Mesenchymal stem cell (in vitro differentiated cells and primary cell): ENCODE measurements at regions not wholly inside any gene's neighbourhood (a gene's known extent, or its start where the extent isn't known, plus 50 kb on each side); places are given as distances from the start of the nearest gene placed in this dataset.
"Not testable (repeated sequence)": the region's sequence is repeated elsewhere in the genome, so short reads cannot be mapped to it uniquely, and the experiment has no call there.

Experiments
- DNase-seq: peaks from one replicate; pipeline ENCODE4 v3.0.0-alpha.2; 2013
- H2AFZ ChIP-seq: one replicate; pipeline ENCODE4 v1.6.1; 2013; ENCODE audit warnings: low read depth, mild to moderate bottlenecking, control low read depth, inconsistent platforms, low read length, moderate library complexity
- H2AK5ac ChIP-seq: 2 replicates; pipeline ENCODE4 v1.6.1; 2013; ENCODE audit warnings: low read length, moderate library complexity, mild to moderate bottlenecking, inconsistent platforms; ENCODE audit not compliant: severe bottlenecking
- H2BK120ac ChIP-seq: one replicate; pipeline ENCODE4 v1.6.1; 2013; ENCODE audit warnings: low read depth, mild to moderate bottlenecking, inconsistent platforms, low read length, moderate library complexity
- H2BK12ac ChIP-seq, 2 experiments: one replicate each; pipeline ENCODE4 v1.6.1; 2013; ENCODE audit warnings: inconsistent platforms in 2 of 2, low read length in 2 of 2, mild to moderate bottlenecking in 2 of 2, moderate library complexity in 2 of 2, control low read depth in 1 of 2
- H2BK15ac ChIP-seq: one replicate; pipeline ENCODE4 v1.6.1; 2013; ENCODE audit warnings: mild to moderate bottlenecking, low read depth, inconsistent platforms; ENCODE audit not compliant: poor library complexity, severe bottlenecking
- H2BK5ac ChIP-seq: 2 replicates; pipeline ENCODE4 v1.6.1; 2013; ENCODE audit warnings: low read depth, mild to moderate bottlenecking, low read length, control low read depth, inconsistent platforms; ENCODE audit not compliant: poor library complexity, severe bottlenecking
- H3K14ac ChIP-seq, 2 experiments: one replicate each; pipeline ENCODE4 v1.6.1; 2013; ENCODE audit warnings: inconsistent platforms in 2 of 2, low read length in 2 of 2, control low read depth in 1 of 2, mild to moderate bottlenecking in 1 of 2, moderate library complexity in 1 of 2
- H3K18ac ChIP-seq, 2 experiments: one replicate each; pipeline ENCODE4 v1.6.1; 2013; ENCODE audit warnings: inconsistent platforms in 2 of 2, low read length in 2 of 2, control low read depth in 1 of 2, low read depth in 1 of 2, mild to moderate bottlenecking in 1 of 2
- H3K23ac ChIP-seq, 2 experiments: one replicate each; pipeline ENCODE4 v1.6.1; 2013; ENCODE audit warnings: inconsistent platforms in 2 of 2, low read length in 2 of 2, mild to moderate bottlenecking in 2 of 2, moderate library complexity in 2 of 2, control low read depth in 1 of 2
- H3K27ac ChIP-seq: 2 replicates; pipeline ENCODE4 v1.5.1; 2013; ENCODE audit warnings: mild to moderate bottlenecking, moderate library complexity, low read length, control low read depth, inconsistent platforms; ENCODE audit not compliant: poor library complexity, severe bottlenecking
- H3K27me3 ChIP-seq, 2 experiments: 2 replicates each; pipeline versions ENCODE4 v1.6.1 to v1.7.0; 2013; ENCODE audit warnings: low read length in 2 of 2, mild to moderate bottlenecking in 2 of 2, moderate library complexity in 2 of 2, control low read depth in 1 of 2, inconsistent platforms in 1 of 2; ENCODE audit not compliant: control insufficient read depth in 1 of 2, insufficient read depth in 1 of 2
- H3K36me3 ChIP-seq, 2 experiments: 2 replicates each; pipeline versions ENCODE4 v1.6.1 to v1.7.0; 2013; ENCODE audit warnings: low read length in 2 of 2, control low read depth in 1 of 2, inconsistent platforms in 1 of 2, low read depth in 1 of 2, mild to moderate bottlenecking in 1 of 2; ENCODE audit not compliant: insufficient read depth in 2 of 2, control insufficient read depth in 1 of 2
- H3K4ac ChIP-seq, 2 experiments: one replicate each; pipeline ENCODE4 v1.6.1; 2013; ENCODE audit warnings: inconsistent platforms in 2 of 2, low read length in 2 of 2, mild to moderate bottlenecking in 2 of 2, moderate library complexity in 2 of 2, control low read depth in 1 of 2, low read depth in 1 of 2
- H3K4me1 ChIP-seq: 2 replicates; pipeline ENCODE4 v1.6.1; 2013; ENCODE audit warnings: low read depth, low read length, control low read depth; ENCODE audit not compliant: control insufficient read depth, insufficient read depth
- H3K4me2 ChIP-seq: 2 replicates; pipeline ENCODE4 v1.6.1; 2013; ENCODE audit warnings: low read length, mild to moderate bottlenecking, inconsistent platforms; ENCODE audit not compliant: poor library complexity, severe bottlenecking
- H3K4me3 ChIP-seq, 2 experiments: 2 replicates each; pipeline versions ENCODE4 v1.5.1 to v1.7.0; 2013; ENCODE audit warnings: low read length in 2 of 2, mild to moderate bottlenecking in 2 of 2, control low read depth in 1 of 2, low read depth in 1 of 2; ENCODE audit not compliant: insufficient read depth in 1 of 2
- H3K79me1 ChIP-seq: replicated peaks from 2 replicates; pipeline ENCODE4 v1.6.1; 2013; ENCODE audit warnings: mild to moderate bottlenecking, control low read depth, low read length, inconsistent platforms; ENCODE audit not compliant: poor library complexity, severe bottlenecking
- H3K9ac ChIP-seq: 2 replicates; pipeline ENCODE4 v1.7.0; 2013; ENCODE audit warnings: mild to moderate bottlenecking, low read length, moderate library complexity
- H3K9me3 ChIP-seq: 2 replicates; pipeline ENCODE4 v1.7.0; 2013; ENCODE audit warnings: mild to moderate bottlenecking, low read length; ENCODE audit not compliant: control insufficient read depth
- H4K8ac ChIP-seq: one replicate; pipeline ENCODE4 v1.6.1; 2013; ENCODE audit warnings: inconsistent platforms, mild to moderate bottlenecking, low read length, moderate library complexity
- H4K91ac ChIP-seq: one replicate; pipeline ENCODE4 v1.6.1; 2013; ENCODE audit warnings: mild to moderate bottlenecking, low read length, inconsistent platforms
- WGBS: methylation state at CpG from one replicate; pipeline ENCODE4 v1.1.7; 2013; ENCODE audit warnings: mixed read lengths; 5-methylcytosine and 5-hydroxymethylcytosine counted together

DNA sequence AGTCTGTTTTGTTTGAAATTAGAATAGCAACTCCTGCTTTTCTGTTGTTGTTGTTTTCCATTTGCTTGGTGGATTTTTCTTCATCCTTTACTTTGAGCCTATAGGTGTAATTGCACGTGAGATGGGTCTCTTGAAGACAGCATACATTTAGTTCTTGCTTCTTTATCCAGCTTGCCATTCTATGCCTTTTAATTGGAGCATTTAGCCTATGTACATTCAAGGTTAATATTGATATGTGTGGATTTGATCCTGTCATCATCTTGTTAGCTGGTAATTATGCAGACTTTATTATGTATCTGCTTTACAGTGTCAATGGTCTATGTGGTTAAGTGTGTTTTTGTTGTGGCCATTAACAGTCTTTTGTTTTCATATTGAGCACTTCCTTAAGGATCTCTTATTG lies 708.9 kb upstream of the ANKRD30A start:
- no CpG with 5 or more reads among the region's 1 CpG for WGBS
- DNase-seq: no peak
- no peak overlapping the region for H3K4ac ChIP-seq

DNA sequence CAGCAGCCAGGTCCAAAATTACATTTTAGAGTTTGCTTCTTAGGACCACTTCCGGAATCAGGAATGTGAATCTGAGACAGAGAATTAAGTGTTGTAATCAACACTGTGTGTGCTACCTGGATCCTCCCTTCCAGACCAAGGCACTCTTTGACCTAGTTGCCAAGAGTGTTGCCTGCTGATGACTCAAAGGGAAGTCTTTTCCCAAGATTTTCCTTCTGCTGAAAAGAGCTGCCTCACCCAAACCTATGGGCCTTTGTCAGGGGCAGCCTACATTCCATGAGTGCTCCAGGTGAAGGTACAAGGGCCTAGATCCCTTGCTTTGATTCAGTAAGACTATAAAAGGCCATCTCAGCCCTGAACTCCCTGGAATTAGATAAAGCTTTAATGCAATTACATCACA lies 712.5 kb upstream of the ANKRD30A start:
- no peak overlapping the region for H3K4me3 ChIP-seq
- no peak overlapping the region for H3K9ac ChIP-seq
- H4K91ac ChIP-seq: no peak overlapping the region
- no peak for DNase-seq
- no peaks in the 10 kb centered on the region for H3K4me1 ChIP-seq
- no peak overlapping the region for H2BK15ac ChIP-seq
- no peaks in the 10 kb centered on the region for H3K27me3 ChIP-seq
- no peak overlapping the region for H2AK5ac ChIP-seq
- H4K8ac ChIP-seq: no peak overlapping the region
- no peak overlapping the region for H2AFZ ChIP-seq
- no peaks in the 10 kb centered on the region for H3K79me1 ChIP-seq
- no peak overlapping the region for H3K4ac ChIP-seq
- H3K18ac ChIP-seq: no peak overlapping the region
- H3K4me2 ChIP-seq: no peak overlapping the region
- H2BK120ac ChIP-seq: no peak overlapping the region
- no peak overlapping the region for H3K27ac ChIP-seq
- H3K14ac ChIP-seq: no peak overlapping the region
- 100% methylated on average over 1 of the region's 1 CpG for WGBS
- H3K23ac ChIP-seq: no peak overlapping the region
- no peaks in the 10 kb centered on the region for H3K36me3 ChIP-seq
- H2BK5ac ChIP-seq: no peak overlapping the region
- H2BK12ac ChIP-seq: no peak overlapping the region
- peaks cover 18% of the 10 kb centered on the region for H3K9me3 ChIP-seq

More for the DNA sequence above, 708.9 kb upstream of the ANKRD30A start:
- Histone ChIP-seq H3K23ac (no peak overlapping the region), H2AFZ (no peak overlapping the region), H3K36me3 (no peaks in the 10 kb centered on the region), H3K27ac (no peak overlapping the region), H2BK5ac (no peak overlapping the region), H3K9me3 (peaks cover 18% of the 10 kb centered on the region), H3K9ac (no peak overlapping the region), H3K4me1 (no peaks in the 10 kb centered on the region), H2BK12ac (no peak overlapping the region), H2AK5ac (no peak overlapping the region), H3K18ac (no peak overlapping the region), H4K8ac (no peak overlapping the region), H3K4me2 (no peak overlapping the region), H3K27me3 (no peaks in the 10 kb centered on the region), H3K4me3 (no peak overlapping the region), H3K14ac (no peak overlapping the region), H4K91ac (no peak overlapping the region), H3K79me1 (no peaks in the 10 kb centered on the region), H2BK120ac (no peak overlapping the region), H2BK15ac (no peak overlapping the region)

DNA sequence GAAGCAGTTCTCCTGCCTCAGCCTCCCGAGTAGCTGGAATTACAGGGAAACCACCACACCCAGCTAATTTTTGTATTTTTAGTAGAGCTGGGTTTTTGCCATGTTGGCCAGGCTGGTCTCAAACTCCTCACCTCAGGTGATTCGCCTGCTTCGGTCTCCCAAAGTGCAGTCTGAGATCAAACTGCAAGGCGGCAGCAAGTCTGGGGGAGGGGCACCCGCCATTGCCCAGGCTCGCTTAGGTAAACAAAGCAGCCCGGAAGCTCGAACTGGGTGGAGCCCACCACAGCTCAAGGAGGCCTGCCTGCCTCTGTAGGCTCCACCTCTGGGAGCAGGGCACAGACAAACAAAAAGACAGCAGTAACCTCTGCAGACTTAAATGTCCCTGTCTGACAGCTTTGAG lies 725.2 kb upstream of the ANKRD30A start:
- H3K4me3 ChIP-seq, H3K4ac ChIP-seq, H3K36me3 ChIP-seq, H2BK12ac ChIP-seq, H3K18ac ChIP-seq, H2BK5ac ChIP-seq, H3K14ac ChIP-seq, H3K79me1 ChIP-seq, H4K8ac ChIP-seq, H3K4me1 ChIP-seq, H3K23ac ChIP-seq, H2AFZ ChIP-seq, H3K27ac ChIP-seq, H3K9ac ChIP-seq, H4K91ac ChIP-seq, H3K4me2 ChIP-seq, H2BK15ac ChIP-seq, H2AK5ac ChIP-seq, H3K27me3 ChIP-seq, DNase-seq, H3K9me3 ChIP-seq, H2BK120ac ChIP-seq: not testable (repeated sequence)
- 96% methylated on average over 7 of the region's 8 CpGs for WGBS

GRCh38 chr10:36393801-36394200 lies 731.6 kb upstream of the ANKRD30A start:
- Histone ChIP-seq H3K9ac (no peak overlapping the region), H3K14ac (no peak overlapping the region), H3K23ac (no peak overlapping the region), H2BK5ac (no peak overlapping the region), H2BK12ac (no peak overlapping the region), H4K91ac (no peak overlapping the region), H3K79me1 (no peaks in the 10 kb centered on the region), H3K4me3 (no peak overlapping the region), H2AK5ac (no peak overlapping the region), H3K27me3 (no peaks in the 10 kb centered on the region), H2BK15ac (no peak overlapping the region), H3K4me1 (no peaks in the 10 kb centered on the region), H3K27ac (no peak overlapping the region), H3K9me3 (no peaks in the 10 kb centered on the region), H3K36me3 (no peaks in the 10 kb centered on the region), H2BK120ac (no peak overlapping the region), H3K4me2 (no peak overlapping the region), H4K8ac (no peak overlapping the region), H2AFZ (no peak overlapping the region), H3K4ac (no peak overlapping the region), H3K18ac (no peak overlapping the region)
- 83% methylated on average over 2 of the region's 3 CpGs for WGBS
- peak; percentile 20 for DNase-seq
